ENCODE measurements at regions not wholly inside any gene's neighbourhood (a gene's known extent, or its start where the extent isn't known, plus 50 kb on each side); places are given as distances from the start of the nearest gene placed in this dataset.

GRCh38 chr22:47318041-47318737 is 555.7 kb downstream of the TBC1D22A start:
- Histone ChIP-seq H3K36me3 (replicated peaks in 1 of 2; ENCODE audit: control insufficient read depth in 1 of 2, insufficient read depth in 2 of 2, low read length in 2 of 2) (no peaks in the 10 kb centered on the region), H3K4me2 (ENCODE audit: low read depth, low read length) (no peak overlapping the region), H3K4me1 (ENCODE audit: insufficient read depth, low read length) (no peaks in the 10 kb centered on the region), H4K20me1 (ENCODE audit: insufficient read depth, low read length) (no peaks in the 10 kb centered on the region), H3K27me3 (ENCODE audit: control insufficient read depth in 1 of 2, insufficient read depth in 2 of 2, low read length in 2 of 2) (no peaks in the 10 kb centered on the region; a peak in 1 of 5 replicates), H3K4me3 (replicated peaks in 1 of 3; ENCODE audit: insufficient read depth in 1 of 3, low read depth in 2 of 3, low read length in 3 of 3) (no peak overlapping the region), H3K9me3 (ENCODE audit: low read length) (peaks cover 8% of the 10 kb centered on the region), H3K79me2 (ENCODE audit: insufficient read depth, low read length) (no peaks in the 10 kb centered on the region), H3K27ac (ENCODE audit: extremely low read length, insufficient read depth, low read length) (no peak overlapping the region), H2AFZ (ENCODE audit: low read length) (no peak overlapping the region), H3K9ac (ENCODE audit: insufficient read depth, low read depth, low read length) (no peak overlapping the region)
- FAIRE-seq: no peak
- TF ChIP-seq KLF15 (CRISPR knock-in tag; IDR thresholded peaks at IDR 0.05; ENCODE audit: borderline replicate concordance) (no peak), ZNF468 (CRISPR knock-in tag; IDR thresholded peaks at IDR 0.05) (no peak), JARID2 (CRISPR knock-in tag; IDR thresholded peaks at IDR 0.05; ENCODE audit: insufficient replicate concordance) (no peak), AHDC1 (CRISPR knock-in tag; IDR thresholded peaks at IDR 0.05; ENCODE audit: borderline replicate concordance) (no peak), ZNF644 (CRISPR knock-in tag; IDR thresholded peaks at IDR 0.05; ENCODE audit: low read depth) (no peak), SP4 (CRISPR knock-in tag; IDR thresholded peaks at IDR 0.05) (no peak)
- intact Hi-C loops (cut with micrococcal nuclease; ENCODE audit: unreplicated experiment): no loop called here
- ChIA-PET CTCF (ENCODE audit: low intra/inter-chr PET ratio, low total read pairs) (no interaction called here), POLR2A (no interaction called here)
- 7% methylated on average over 9 of the region's 9 CpGs for WGBS (ENCODE audit: low lambda C conversion rate)
- BruUV-seq (replicated peaks): no TSS peak
- in situ Hi-C loops (cut with HindIII; ENCODE audit: extremely low pct_ligation_motif_present, low pct_unique_long_range_greater_than_20kb): no loop called here
- ATAC-seq: no peak
- DNase-seq (ENCODE audit: low spot score): no peak

Measured in HepG2 (cell line).